HCT116 (cell line): ENCODE measurements at regions not wholly inside any gene's neighbourhood (a gene's known extent, or its start where the extent isn't known, plus 50 kb on each side); places are given as distances from the start of the nearest gene placed in this dataset.
"Not testable (repeated sequence)": the region's sequence is repeated elsewhere in the genome, so short reads cannot be mapped to it uniquely, and the experiment has no call there.

Experiments used
- ATAC-seq: fragments of 200-7000 bp; cut with Tn5 transposase; 2 replicates; pipeline ENCODE4 v1.9.1; 2020; ENCODE audit warnings: mild to moderate bottlenecking, moderate library complexity
- BruUV-seq: library from RNA; stranded (reverse); fragments of 400-500 nt; replicated peaks from 2 replicates; lab custom pipeline; 2021; lab: Mats Ljungman, UMichigan
- CTCF ChIA-PET: fragments of 300-600 bp; sonication (Branson Sonifier 250); formaldehyde crosslinking; loops from one replicate; lab custom pipeline; 2021; ENCODE audit warnings: antibody characterized with exemption; lab: Charles Lee
- POLR2A ChIA-PET: fragments of 300-600, 350-600 bp; sonication (Branson Sonifier 250); formaldehyde crosslinking; loops from one replicate; lab custom pipeline; 2021; ENCODE audit warnings: antibody characterized with exemption; lab: Charles Lee
- RAD21 ChIA-PET, 2 experiments: fragments of 300-600 bp; sonication (Branson Sonifier 250); formaldehyde crosslinking; loops; one replicate each; lab custom pipeline; 2023; ENCODE audit warnings: low total read pairs in 2 of 2; ENCODE audit not compliant: uncharacterized antibody in 2 of 2, unreplicated experiment in 2 of 2, low non-redundant PET in 1 of 2; lab: Charles Lee
- DNase-seq: peaks from one replicate; pipeline ENCODE4 v3.0.0-alpha.2; 2010; ENCODE audit warnings: low read depth, low spot score
- H2AFZ ChIP-seq: fragments of 200-600 bp; shearing (Covaris generic), sonication (generic); 2 replicates; pipeline ENCODE4 v1.6.1; 2017; ENCODE audit warnings: low read depth, mixed run types, mixed read lengths, antibody characterized with exemption, low read length; ENCODE audit not compliant: poor library complexity, severe bottlenecking
- H3K27ac ChIP-seq: 2 replicates; pipeline ENCODE4 v1.5.1; 2012; ENCODE audit warnings: low read depth, low read length
- H3K27me3 ChIP-seq: fragments of 200-600 bp; sonication (generic); 2 replicates; pipeline ENCODE4 v1.6.1; 2016; ENCODE audit warnings: mixed run types, low read length, mixed read lengths; ENCODE audit not compliant: insufficient read depth
- H3K36me3 ChIP-seq, 2 experiments: fragments of 200-500 bp in 1 of 2; fragments of 200-600 bp in 1 of 2; sonication (Bioruptor generic) in 1 of 2; sonication (generic) in 1 of 2; 2 replicates each; pipeline versions ENCODE4 v1.5.1 to v1.6.1; 2014 to 2016; ENCODE audit warnings: low read length in 2 of 2, inconsistent platforms in 1 of 2, mixed read lengths in 1 of 2, mixed run types in 1 of 2; ENCODE audit not compliant: insufficient read depth in 2 of 2, control insufficient read depth in 1 of 2
- H3K4me1 ChIP-seq, 2 experiments: fragments of 200-600 bp in 1 of 2; sonication (generic) in 1 of 2; 2 replicates each; pipeline versions ENCODE4 v1.5.1 to v1.6.1; 2012 to 2017; ENCODE audit warnings: low read length in 2 of 2, inconsistent platforms in 1 of 2, mild to moderate bottlenecking in 1 of 2, mixed read lengths in 1 of 2, mixed run types in 1 of 2, moderate library complexity in 1 of 2; ENCODE audit not compliant: insufficient read depth in 2 of 2, control insufficient read depth in 1 of 2
- H3K4me2 ChIP-seq: fragments of 200-600 bp; sonication (generic); 2 replicates; pipeline ENCODE4 v1.6.1; 2017; ENCODE audit warnings: mixed run types, low read length, mixed read lengths
- H3K4me3 ChIP-seq, 2 experiments: fragments of 200-600 bp in 1 of 2; sonication (generic) in 1 of 2; replicated peaks in 1 of 2; 2 replicates each; pipeline ENCODE4 v1.5.1; 2011 to 2016; ENCODE audit warnings: low read length in 2 of 2, control low read depth in 1 of 2, low read depth in 1 of 2, mild to moderate bottlenecking in 1 of 2, mixed read lengths in 1 of 2, mixed run types in 1 of 2
- H3K79me2 ChIP-seq: fragments of 200-600 bp; sonication (generic); 2 replicates; pipeline ENCODE4 v1.6.1; 2017; ENCODE audit warnings: mild to moderate bottlenecking, mixed run types, low read length, moderate library complexity, mixed read lengths; ENCODE audit not compliant: insufficient read depth
- H3K9ac ChIP-seq: fragments of 200-600 bp; sonication (generic); 2 replicates; pipeline ENCODE4 v1.6.1; 2016; ENCODE audit warnings: low read length, mixed read lengths
- H3K9me2 ChIP-seq: fragments of 200-600 bp; sonication (generic), shearing (Covaris generic); 2 replicates; pipeline ENCODE4 v1.6.1; 2017; ENCODE audit warnings: mixed run types, mild to moderate bottlenecking, moderate library complexity; ENCODE audit not compliant: insufficient read depth
- H3K9me3 ChIP-seq, 2 experiments: fragments of 200-500 bp in 1 of 2; fragments of 200-600 bp in 1 of 2; sonication (Bioruptor generic) in 1 of 2; sonication (generic) in 1 of 2; 2 replicates each; pipeline ENCODE4 v1.6.1; 2014 to 2017; ENCODE audit warnings: low read length in 2 of 2, mixed read lengths in 2 of 2, inconsistent platforms in 1 of 2, low read depth in 1 of 2, mild to moderate bottlenecking in 1 of 2, mixed run types in 1 of 2, moderate library complexity in 1 of 2; ENCODE audit not compliant: control insufficient read depth in 1 of 2, insufficient read depth in 1 of 2
- H4K20me1 ChIP-seq: fragments of 200-600 bp; sonication (generic), shearing (Covaris generic); 2 replicates; pipeline ENCODE4 v1.6.1; 2017; ENCODE audit warnings: mixed run types, mild to moderate bottlenecking, moderate library complexity; ENCODE audit not compliant: insufficient read depth
- CBX3 ChIP-seq: IDR thresholded peaks from 2 replicates; pipeline ENCODE4 v1.6.1; 2012; ENCODE audit warnings: low read depth
- EGR1 ChIP-seq: IDR thresholded peaks from 2 replicates; pipeline ENCODE4 v1.6.1; 2012; ENCODE audit warnings: low read depth
- EZH2phosphoT487 ChIP-seq: fragments of 200-600 bp; IDR thresholded peaks from 2 replicates; pipeline ENCODE4 v1.6.1; 2018; ENCODE audit warnings: antibody characterized with exemption, borderline replicate concordance
- RAD21 ChIP-seq: IDR thresholded peaks from 2 replicates; pipeline ENCODE4 v1.6.1; 2012; ENCODE audit warnings: low read depth, mild to moderate bottlenecking
- SIN3A ChIP-seq: IDR thresholded peaks from 2 replicates; pipeline ENCODE4 v1.6.1; 2012; ENCODE audit warnings: low read depth
- YY1 ChIP-seq: IDR thresholded peaks from 2 replicates; pipeline ENCODE4 v1.6.1; 2011; ENCODE audit warnings: low read length, low read depth, moderate library complexity, mild to moderate bottlenecking; ENCODE audit not compliant: insufficient replicate concordance; ENCODE audit errors: extremely low read depth
- ZNF274 ChIP-seq: fragments of 200-500 bp; sonication (Bioruptor generic); IDR thresholded peaks from 2 replicates; pipeline ENCODE4 v1.6.1; 2014; ENCODE audit warnings: mild to moderate bottlenecking, low read depth, low read length, inconsistent platforms
- intact Hi-C: fragments of 100-400 bp; cut with micrococcal nuclease; formaldehyde crosslinking; loops from 2 replicates; pipeline ENCODE4 v1.10.0; 2022
- TF ChIP-seq, protein P1 (sequence below): IDR thresholded peaks from 2 replicates; pipeline ENCODE4 v1.6.1; 2012; ENCODE audit warnings: low read depth

DNA sequence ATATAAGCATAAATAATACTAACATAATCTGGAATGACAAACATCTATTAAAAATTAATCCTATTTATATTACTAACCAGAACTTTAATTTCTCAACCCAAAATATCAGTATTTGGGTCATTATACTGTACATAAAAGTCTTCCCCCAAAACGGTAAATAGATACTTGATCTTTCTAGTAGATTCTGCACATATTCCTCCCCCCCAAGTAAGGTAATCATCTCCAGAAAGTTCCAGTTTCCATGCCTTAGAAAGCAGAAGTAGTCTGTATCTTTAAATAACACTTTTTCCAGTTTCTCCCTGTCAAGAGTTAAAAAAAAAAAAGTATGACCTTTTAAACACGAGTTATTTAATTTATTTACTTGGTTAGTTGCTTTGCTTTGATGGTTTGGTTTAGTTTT is 150.7 kb upstream of the MB21D2 start:
- ChIA-PET CTCF (no interaction called here), POLR2A (no interaction called here), RAD21 (no interaction called here)
- no peaks in the 10 kb centered on the region for H3K79me2 ChIP-seq
- H3K9me2 ChIP-seq = no peaks in the 10 kb centered on the region
- no peak for TF ChIP-seq ZNF274
- no peak for TF ChIP-seq SIN3A
- no peak for TF ChIP-seq EGR1
- TF ChIP-seq EZH2phosphoT487 = no peak
- TF ChIP-seq, protein P1, sequence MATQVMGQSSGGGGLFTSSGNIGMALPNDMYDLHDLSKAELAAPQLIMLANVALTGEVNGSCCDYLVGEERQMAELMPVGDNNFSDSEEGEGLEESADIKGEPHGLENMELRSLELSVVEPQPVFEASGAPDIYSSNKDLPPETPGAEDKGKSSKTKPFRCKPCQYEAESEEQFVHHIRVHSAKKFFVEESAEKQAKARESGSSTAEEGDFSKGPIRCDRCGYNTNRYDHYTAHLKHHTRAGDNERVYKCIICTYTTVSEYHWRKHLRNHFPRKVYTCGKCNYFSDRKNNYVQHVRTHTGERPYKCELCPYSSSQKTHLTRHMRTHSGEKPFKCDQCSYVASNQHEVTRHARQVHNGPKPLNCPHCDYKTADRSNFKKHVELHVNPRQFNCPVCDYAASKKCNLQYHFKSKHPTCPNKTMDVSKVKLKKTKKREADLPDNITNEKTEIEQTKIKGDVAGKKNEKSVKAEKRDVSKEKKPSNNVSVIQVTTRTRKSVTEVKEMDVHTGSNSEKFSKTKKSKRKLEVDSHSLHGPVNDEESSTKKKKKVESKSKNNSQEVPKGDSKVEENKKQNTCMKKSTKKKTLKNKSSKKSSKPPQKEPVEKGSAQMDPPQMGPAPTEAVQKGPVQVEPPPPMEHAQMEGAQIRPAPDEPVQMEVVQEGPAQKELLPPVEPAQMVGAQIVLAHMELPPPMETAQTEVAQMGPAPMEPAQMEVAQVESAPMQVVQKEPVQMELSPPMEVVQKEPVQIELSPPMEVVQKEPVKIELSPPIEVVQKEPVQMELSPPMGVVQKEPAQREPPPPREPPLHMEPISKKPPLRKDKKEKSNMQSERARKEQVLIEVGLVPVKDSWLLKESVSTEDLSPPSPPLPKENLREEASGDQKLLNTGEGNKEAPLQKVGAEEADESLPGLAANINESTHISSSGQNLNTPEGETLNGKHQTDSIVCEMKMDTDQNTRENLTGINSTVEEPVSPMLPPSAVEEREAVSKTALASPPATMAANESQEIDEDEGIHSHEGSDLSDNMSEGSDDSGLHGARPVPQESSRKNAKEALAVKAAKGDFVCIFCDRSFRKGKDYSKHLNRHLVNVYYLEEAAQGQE = no peak
- TF ChIP-seq YY1 = no peak
- TF ChIP-seq RAD21 = no peak
- no peak for TF ChIP-seq CBX3
- H3K36me3 ChIP-seq = no peaks in the 10 kb centered on the region
- no peak for DNase-seq
- H3K27me3 ChIP-seq = peaks cover 18% of the 10 kb centered on the region
- H3K4me3 ChIP-seq = no peak overlapping the region
- H2AFZ ChIP-seq = no peak overlapping the region
- H3K9me3 ChIP-seq = no peaks in the 10 kb centered on the region
- H3K27ac ChIP-seq = no peak overlapping the region
- H3K4me2 ChIP-seq = no peak overlapping the region
- BruUV-seq = no TSS peak
- no peaks in the 10 kb centered on the region for H4K20me1 ChIP-seq
- no peaks in the 10 kb centered on the region for H3K4me1 ChIP-seq
- no peak overlapping the region for H3K9ac ChIP-seq
- no peak for ATAC-seq
- intact Hi-C loops = no loop called here

DNA sequence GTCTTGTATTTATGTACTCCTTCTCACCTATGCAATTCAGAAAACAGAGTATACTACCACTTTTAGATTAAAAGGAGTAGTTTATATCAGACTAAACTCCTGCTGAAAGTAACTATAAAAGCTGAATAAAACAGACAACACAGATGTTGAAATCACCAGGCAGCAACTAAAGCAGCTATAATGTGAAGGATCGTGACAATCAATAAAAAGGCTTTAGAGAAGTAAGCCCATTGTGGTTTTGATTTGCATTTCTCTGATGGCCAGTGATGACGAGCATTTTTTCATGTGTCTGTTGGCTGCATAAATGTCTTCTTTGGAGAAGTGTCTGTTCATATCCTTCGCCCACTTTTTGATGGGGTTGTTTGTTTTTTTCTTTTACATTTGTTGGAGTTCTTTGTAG is 152.1 kb upstream of the MB21D2 start:
- H3K79me2 ChIP-seq, POLR2A ChIA-PET, H2AFZ ChIP-seq, intact Hi-C loops, H3K4me3 ChIP-seq, CTCF ChIA-PET, H3K36me3 ChIP-seq, RAD21 ChIA-PET, H3K9ac ChIP-seq, H3K9me2 ChIP-seq, H3K4me1 ChIP-seq, DNase-seq, H3K4me2 ChIP-seq, H3K27ac ChIP-seq, ATAC-seq, H3K9me3 ChIP-seq, BruUV-seq, H4K20me1 ChIP-seq: not testable (repeated sequence)
- peaks cover 18% of the 10 kb centered on the region for H3K27me3 ChIP-seq
